Prostate gland (tissue), 2 donors: ENCODE measurements at regions not wholly inside any gene's neighbourhood (a gene's known extent, or its start where the extent isn't known, plus 50 kb on each side); places are given as distances from the start of the nearest gene placed in this dataset.
A peak's percentile ranks its signal among the peaks of the same experiment; 100 is the strongest.

ENCODE experiments used
- POLR2A ChIP-seq: fragments of 450-650 bp; IDR thresholded peaks from one replicate; pipeline ENCODE4 v1.6.1; 2016; ENCODE audit warnings: antibody characterized with exemption, mild to moderate bottlenecking
- POLR2AphosphoS5 ChIP-seq: sonication (generic); formaldehyde crosslinking; IDR thresholded peaks from one replicate; pipeline ENCODE4 v1.6.1; 2017; ENCODE audit warnings: antibody characterized with exemption
- TF ChIP-seq, protein P1 (sequence below), 4 experiments: fragments of 200-600 bp in 2 of 4; fragments of 450-650 bp in 2 of 4; sonication (generic) in 2 of 4; IDR thresholded peaks; 1 replicate in 3 of 4; 2 replicates in 1 of 4; pipeline ENCODE4 v1.5.1; 2016 to 2019; ENCODE audit warnings: antibody characterized with exemption in 4 of 4, mild to moderate bottlenecking in 2 of 4, moderate library complexity in 2 of 4

DNA sequence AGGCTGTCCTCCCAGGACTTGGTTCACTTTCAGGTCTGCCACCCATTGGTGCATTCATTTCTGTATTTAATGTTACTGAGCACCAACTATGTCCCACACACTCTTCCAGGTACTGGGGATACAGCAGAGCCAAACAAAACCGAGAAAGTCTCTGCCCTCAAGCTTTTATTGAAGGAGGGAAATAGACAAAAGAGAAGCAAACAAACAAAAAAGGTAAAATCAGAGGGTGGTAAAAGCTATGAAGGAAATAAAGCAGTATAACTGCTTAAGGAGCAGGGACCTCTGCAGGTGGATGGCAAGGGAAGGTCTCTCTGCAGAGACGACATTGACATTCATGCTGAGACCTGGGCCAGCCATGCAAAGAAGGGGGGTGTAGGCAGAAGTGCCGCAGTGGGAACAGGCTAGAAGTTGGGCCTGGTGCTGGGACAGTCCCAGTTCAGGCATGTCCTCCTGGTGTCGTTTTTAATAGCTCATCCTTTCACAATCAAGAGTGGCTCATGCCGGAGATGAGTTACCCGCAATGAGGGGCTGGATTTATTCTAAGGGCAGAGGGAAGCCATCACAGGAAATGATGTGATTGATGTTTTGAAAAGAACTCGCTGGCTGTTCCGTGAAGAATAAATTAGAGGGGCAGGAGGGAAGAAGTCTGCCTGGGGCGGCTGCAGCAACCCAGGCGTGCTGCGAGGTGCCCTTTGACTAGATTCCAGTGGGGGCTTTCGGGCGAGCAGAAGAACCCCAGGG, 72.8 kb downstream of the IRF2BPL start:
- TF ChIP-seq, protein P1, sequence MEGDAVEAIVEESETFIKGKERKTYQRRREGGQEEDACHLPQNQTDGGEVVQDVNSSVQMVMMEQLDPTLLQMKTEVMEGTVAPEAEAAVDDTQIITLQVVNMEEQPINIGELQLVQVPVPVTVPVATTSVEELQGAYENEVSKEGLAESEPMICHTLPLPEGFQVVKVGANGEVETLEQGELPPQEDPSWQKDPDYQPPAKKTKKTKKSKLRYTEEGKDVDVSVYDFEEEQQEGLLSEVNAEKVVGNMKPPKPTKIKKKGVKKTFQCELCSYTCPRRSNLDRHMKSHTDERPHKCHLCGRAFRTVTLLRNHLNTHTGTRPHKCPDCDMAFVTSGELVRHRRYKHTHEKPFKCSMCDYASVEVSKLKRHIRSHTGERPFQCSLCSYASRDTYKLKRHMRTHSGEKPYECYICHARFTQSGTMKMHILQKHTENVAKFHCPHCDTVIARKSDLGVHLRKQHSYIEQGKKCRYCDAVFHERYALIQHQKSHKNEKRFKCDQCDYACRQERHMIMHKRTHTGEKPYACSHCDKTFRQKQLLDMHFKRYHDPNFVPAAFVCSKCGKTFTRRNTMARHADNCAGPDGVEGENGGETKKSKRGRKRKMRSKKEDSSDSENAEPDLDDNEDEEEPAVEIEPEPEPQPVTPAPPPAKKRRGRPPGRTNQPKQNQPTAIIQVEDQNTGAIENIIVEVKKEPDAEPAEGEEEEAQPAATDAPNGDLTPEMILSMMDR (IDR thresholded peaks at IDR 0.05): no peak
- TF ChIP-seq POLR2A (no peak), POLR2AphosphoS5 (peak; percentile 45)
